ENCODE measurements at regions not wholly inside any gene's neighbourhood (a gene's known extent, or its start where the extent isn't known, plus 50 kb on each side); places are given as distances from the start of the nearest gene placed in this dataset.

- intact Hi-C loops (cut with DNase I): no loop called here
These were observed 99.4 kb downstream of the TMEM17 start for GRCh38 chr2:62406573-62407043.

GRCh38 chr2:62404913-62405312 lies 101.1 kb downstream of the TMEM17 start:
- Histone ChIP-seq H3K27me3 (ENCODE audit: insufficient read depth in 3 of 3, low read length in 2 of 3) (no peaks in the 10 kb centered on the region), H3K27ac (no peak overlapping the region), H3K36me3 (ENCODE audit: insufficient read depth in 1 of 2, low read depth in 1 of 2) (no peaks in the 10 kb centered on the region), H3K4me3 (no peak overlapping the region), H3K9me3 (no peaks in the 10 kb centered on the region), H3K4me1 (no peaks in the 10 kb centered on the region)
- DNase-seq (no peak), ATAC-seq (no peak)
- WGBS, 3 donors: 71 to 74% (median 74%) methylated on average over 5 of the region's 5 CpGs
- intact Hi-C loops (cut with DNase I): no loop called here
- no peak for TF ChIP-seq CTCF (IDR thresholded peaks at IDR 0.05)

More at GRCh38 chr2:62406573-62407043, 99.4 kb downstream of the TMEM17 start:
- WGBS, 3 donors: 75 to 76% (median 75%) methylated on average over 3 of the region's 3 CpGs
- Histone ChIP-seq H3K9me3 (no peaks in the 10 kb centered on the region), H3K36me3 (ENCODE audit: insufficient read depth in 1 of 2, low read depth in 1 of 2) (no peaks in the 10 kb centered on the region), H3K4me1 (no peaks in the 10 kb centered on the region), H3K4me3 (no peak overlapping the region), H3K27ac (no peak overlapping the region), H3K27me3 (ENCODE audit: insufficient read depth in 3 of 3, low read length in 2 of 3) (no peaks in the 10 kb centered on the region)
- DNase-seq (no peak), ATAC-seq (no peak)
- TF ChIP-seq CTCF (IDR thresholded peaks at IDR 0.05): no peak

GRCh38 chr2:62402156-62402555 lies 103.8 kb downstream of the TMEM17 start:
- H3K4me1 ChIP-seq: no peaks in the 10 kb centered on the region
- no peak overlapping the region for H3K4me3 ChIP-seq
- no peaks in the 10 kb centered on the region for H3K9me3 ChIP-seq
- intact Hi-C loops (cut with DNase I): no loop called here
- WGBS, 3 donors: 79 to 93% (median 89%) methylated on average over 2 to 3 of the region's 3 CpGs
- TF ChIP-seq CTCF (IDR thresholded peaks at IDR 0.05): no peak
- H3K27me3 ChIP-seq (ENCODE audit: insufficient read depth in 3 of 3, low read length in 2 of 3): no peaks in the 10 kb centered on the region
- H3K36me3 ChIP-seq (ENCODE audit: insufficient read depth in 1 of 2, low read depth in 1 of 2): no peaks in the 10 kb centered on the region
- no peak overlapping the region for H3K27ac ChIP-seq
- DNase-seq (no peak), ATAC-seq (no peak)

GRCh38 chr2:62398356-62398755 lies 107.6 kb downstream of the TMEM17 start:
- H3K4me1 ChIP-seq: no peaks in the 10 kb centered on the region
- H3K9me3 ChIP-seq: no peaks in the 10 kb centered on the region
- no peak for DNase-seq
- no peak for TF ChIP-seq CTCF (IDR thresholded peaks at IDR 0.05)
- H3K27me3 ChIP-seq (ENCODE audit: insufficient read depth in 3 of 3, low read length in 2 of 3): no peaks in the 10 kb centered on the region
- H3K36me3 ChIP-seq (ENCODE audit: insufficient read depth in 1 of 2, low read depth in 1 of 2): no peaks in the 10 kb centered on the region
- H3K27ac ChIP-seq: no peak overlapping the region
- 28 to 53% (median 45%) methylated on average over 3 of the region's 3 CpGs for WGBS, 3 donors
- ATAC-seq: no peak
- intact Hi-C loops (cut with DNase I): no loop called here
- no peak overlapping the region for H3K4me3 ChIP-seq

- Histone ChIP-seq H3K9me3 (no peaks in the 10 kb centered on the region), H3K4me1 (no peaks in the 10 kb centered on the region), H3K27ac (no peak overlapping the region), H3K4me3 (no peak overlapping the region), H3K36me3 (ENCODE audit: insufficient read depth in 1 of 2, low read depth in 1 of 2) (no peaks in the 10 kb centered on the region), H3K27me3 (ENCODE audit: insufficient read depth in 3 of 3, low read length in 2 of 3) (no peaks in the 10 kb centered on the region)
- DNase-seq (no peak), ATAC-seq (no peak)
- intact Hi-C loops (cut with DNase I): no loop called here
- 47 to 53% (median 51%) methylated on average over 2 of the region's 2 CpGs for WGBS, 3 donors
- no peak for TF ChIP-seq CTCF (IDR thresholded peaks at IDR 0.05)
These were observed 109.1 kb downstream of the TMEM17 start for GRCh38 chr2:62396880-62397279.

Measured in psoas muscle (tissue), 7 donors.